ENCODE measurements at regions not wholly inside any gene's neighbourhood (a gene's known extent, or its start where the extent isn't known, plus 50 kb on each side); places are given as distances from the start of the nearest gene placed in this dataset.

DNA sequence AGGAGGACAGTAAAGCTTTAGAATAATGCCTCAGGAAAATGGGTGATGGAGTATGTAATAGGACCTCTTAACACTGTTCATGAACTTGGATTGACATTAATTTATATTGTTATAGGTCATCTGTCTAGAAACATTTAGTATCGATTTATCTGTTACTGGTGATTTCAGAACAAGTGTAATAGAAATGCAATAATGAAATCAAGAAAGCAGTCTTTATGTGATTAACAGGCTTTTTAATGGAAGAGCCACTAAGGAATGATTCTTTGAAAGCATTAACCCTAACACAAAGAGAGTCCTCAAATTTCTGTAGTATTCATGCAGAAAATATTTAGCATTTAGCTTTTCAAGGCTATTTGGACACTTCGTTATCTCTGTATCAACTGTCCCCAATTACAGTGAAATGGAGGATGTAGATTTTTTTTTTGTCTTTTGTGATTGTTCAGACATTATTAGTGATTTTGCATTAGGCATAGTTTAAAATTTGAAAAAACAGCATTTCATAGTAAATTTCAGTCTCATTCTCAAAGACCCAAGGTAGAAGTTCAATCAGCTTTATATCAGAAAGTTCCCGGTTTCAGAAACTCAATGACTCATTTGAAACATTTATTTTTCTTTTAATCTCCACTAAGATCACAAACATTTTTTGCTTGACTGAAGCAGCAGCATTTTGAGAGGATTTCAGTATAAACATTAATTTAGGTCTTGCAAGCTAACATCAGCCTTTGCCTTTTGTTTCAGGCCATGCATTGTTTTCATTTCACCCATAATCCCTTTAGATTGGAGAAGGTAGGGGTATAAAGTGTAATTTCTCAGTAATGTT is 56.3 kb downstream of the AGTR2 start:
- H3K4me3 ChIP-seq, result no peak overlapping the region
- no peaks in the 10 kb centered on the region for H3K36me3 ChIP-seq
- no peaks in the 10 kb centered on the region for H4K20me1 ChIP-seq
- TF ChIP-seq Cebpa-rat (IDR thresholded peaks at IDR 0.05), result no peak
- no peak overlapping the region for H3K27ac ChIP-seq
- H3K4me1 ChIP-seq, result no peaks in the 10 kb centered on the region
- no peak overlapping the region for H3K9ac ChIP-seq
- H3K27me3 ChIP-seq, result no peaks in the 10 kb centered on the region
- H3K4me2 ChIP-seq, result no peak overlapping the region
- no peaks in the 10 kb centered on the region for H3K9me3 ChIP-seq

DNA sequence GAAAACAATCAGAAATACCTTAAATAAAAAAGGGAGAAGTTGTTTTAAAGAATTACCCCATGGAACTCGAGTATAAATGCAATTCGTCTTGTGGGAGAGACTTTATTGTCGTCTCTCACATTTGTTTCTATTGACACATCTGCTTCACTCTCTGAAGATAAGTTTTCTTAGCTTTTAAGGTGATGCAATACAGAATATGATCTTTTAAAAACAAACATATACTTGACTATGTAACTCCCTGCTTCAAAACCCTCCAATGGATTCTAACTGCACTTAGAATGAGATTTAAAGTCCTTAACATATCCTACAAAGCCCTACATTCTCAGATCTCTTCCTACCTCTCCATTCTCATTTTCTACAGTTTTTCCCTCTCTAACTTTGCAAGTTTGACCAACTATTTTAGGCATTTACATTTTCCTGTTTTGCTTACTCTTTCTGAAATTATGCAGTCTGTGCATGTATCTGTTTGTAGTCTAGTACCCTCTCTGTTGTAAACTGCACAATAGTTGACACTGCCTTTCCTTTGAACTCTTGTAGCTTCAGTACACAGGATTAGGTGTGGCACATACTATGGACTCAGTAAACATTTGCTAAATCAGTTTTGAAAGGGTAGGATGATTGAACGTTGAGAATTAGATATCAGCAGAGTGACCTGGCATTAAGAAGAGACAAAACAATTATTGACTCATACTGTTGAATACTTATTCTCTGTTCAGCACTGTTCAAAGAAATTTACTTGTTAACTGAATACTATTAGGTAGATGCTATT is 59.8 kb downstream of the AGTR2 start:
- no peak overlapping the region for H3K9ac ChIP-seq
- TF ChIP-seq Cebpa-rat (IDR thresholded peaks at IDR 0.05), result no peak
- no peak overlapping the region for H3K4me3 ChIP-seq
- H3K27ac ChIP-seq, result no peak overlapping the region
- H4K20me1 ChIP-seq, result no peaks in the 10 kb centered on the region
- H3K4me2 ChIP-seq, result no peak overlapping the region
- no peaks in the 10 kb centered on the region for H3K27me3 ChIP-seq
- no peaks in the 10 kb centered on the region for H3K4me1 ChIP-seq
- no peaks in the 10 kb centered on the region for H3K36me3 ChIP-seq
- H3K9me3 ChIP-seq, result 0 out of 2 replicates have a peak, but pooled peaks cover 4% of the 10 kb centered on the region

DNA sequence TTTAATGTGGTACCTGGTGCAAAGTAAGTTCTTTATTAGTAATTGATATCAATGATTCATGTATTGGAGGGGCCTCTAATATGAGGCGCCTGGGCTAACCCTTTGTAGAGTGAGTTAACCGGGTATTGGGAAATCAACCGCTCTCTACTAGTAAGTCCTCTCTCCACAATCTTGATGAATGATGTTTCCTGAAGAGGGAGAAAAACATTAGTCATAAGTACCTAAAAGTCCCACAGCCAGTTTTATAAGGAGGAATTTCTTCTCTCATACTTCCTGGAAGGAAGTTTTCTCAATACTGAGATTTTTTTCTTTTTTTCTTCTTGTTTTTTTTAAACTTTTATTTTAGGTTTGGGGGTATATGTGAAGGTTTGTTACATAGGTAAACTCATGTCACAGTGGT is 62.3 kb downstream of the AGTR2 start:
- Histone ChIP-seq H3K4me1 (no peaks in the 10 kb centered on the region), H3K4me2 (no peak overlapping the region), H3K9ac (no peak overlapping the region), H3K27ac (no peak overlapping the region), H3K9me3 (0 out of 2 replicates have a peak, but pooled peaks cover 4% of the 10 kb centered on the region), H3K27me3 (no peaks in the 10 kb centered on the region), H4K20me1 (no peaks in the 10 kb centered on the region), H3K36me3 (no peaks in the 10 kb centered on the region), H3K4me3 (no peak overlapping the region)
- TF ChIP-seq Cebpa-rat (IDR thresholded peaks at IDR 0.05), result no peak

DNA sequence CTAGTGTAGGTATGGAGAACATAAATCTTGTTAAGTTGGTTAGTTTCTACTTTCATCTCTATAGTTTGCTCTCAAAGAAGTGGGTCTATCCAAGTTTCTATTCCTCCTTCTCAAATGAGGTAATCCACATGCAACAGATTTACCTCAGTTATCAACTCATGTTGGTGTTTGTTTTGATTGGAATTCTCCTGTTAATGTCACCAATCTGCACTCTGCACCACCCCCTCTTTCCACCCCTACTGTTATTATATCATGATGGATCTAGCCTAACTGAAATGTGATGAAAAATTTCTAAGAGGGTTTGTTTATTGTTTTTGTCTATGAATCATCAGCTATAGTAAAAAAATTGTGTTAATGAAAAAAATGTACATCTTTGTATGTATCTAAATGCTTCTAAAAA is 66.1 kb downstream of the AGTR2 start:
- Histone ChIP-seq H3K27ac (no peak overlapping the region), H3K36me3 (no peaks in the 10 kb centered on the region), H3K9ac (no peak overlapping the region), H3K4me3 (no peak overlapping the region), H3K9me3 (0 out of 2 replicates have a peak, but pooled peaks cover 4% of the 10 kb centered on the region), H3K4me2 (no peak overlapping the region), H4K20me1 (no peaks in the 10 kb centered on the region), H3K4me1 (no peaks in the 10 kb centered on the region), H3K27me3 (no peaks in the 10 kb centered on the region)
- no peak for TF ChIP-seq Cebpa-rat (IDR thresholded peaks at IDR 0.05)

DNA sequence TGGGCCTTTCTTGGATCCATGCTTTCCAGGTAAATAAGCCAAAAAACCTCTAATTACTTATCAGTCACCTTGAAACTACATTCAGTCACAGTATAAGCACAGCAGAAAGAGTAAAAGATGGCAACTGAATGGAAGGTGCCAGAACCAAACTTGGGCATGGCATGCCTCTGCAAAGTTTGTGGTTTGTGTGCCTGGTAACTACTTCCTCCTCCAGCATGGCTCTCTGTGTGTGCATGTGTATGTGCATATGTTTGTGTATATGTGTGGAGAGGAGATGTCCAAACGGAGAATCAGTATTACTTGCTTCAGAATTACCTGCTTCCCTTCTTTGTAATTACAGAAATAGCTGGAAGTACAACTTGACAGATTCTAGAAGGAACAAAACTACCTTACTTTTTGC is 67.5 kb downstream of the AGTR2 start:
- Histone ChIP-seq H3K9ac (no peak overlapping the region), H3K4me3 (no peak overlapping the region), H3K9me3 (peaks cover 8% of the 10 kb centered on the region), H3K4me2 (no peak overlapping the region), H3K27ac (no peak overlapping the region), H3K36me3 (no peaks in the 10 kb centered on the region), H4K20me1 (no peaks in the 10 kb centered on the region), H3K4me1 (no peaks in the 10 kb centered on the region), H3K27me3 (no peaks in the 10 kb centered on the region)
- TF ChIP-seq Cebpa-rat (IDR thresholded peaks at IDR 0.05), result no peak

DNA sequence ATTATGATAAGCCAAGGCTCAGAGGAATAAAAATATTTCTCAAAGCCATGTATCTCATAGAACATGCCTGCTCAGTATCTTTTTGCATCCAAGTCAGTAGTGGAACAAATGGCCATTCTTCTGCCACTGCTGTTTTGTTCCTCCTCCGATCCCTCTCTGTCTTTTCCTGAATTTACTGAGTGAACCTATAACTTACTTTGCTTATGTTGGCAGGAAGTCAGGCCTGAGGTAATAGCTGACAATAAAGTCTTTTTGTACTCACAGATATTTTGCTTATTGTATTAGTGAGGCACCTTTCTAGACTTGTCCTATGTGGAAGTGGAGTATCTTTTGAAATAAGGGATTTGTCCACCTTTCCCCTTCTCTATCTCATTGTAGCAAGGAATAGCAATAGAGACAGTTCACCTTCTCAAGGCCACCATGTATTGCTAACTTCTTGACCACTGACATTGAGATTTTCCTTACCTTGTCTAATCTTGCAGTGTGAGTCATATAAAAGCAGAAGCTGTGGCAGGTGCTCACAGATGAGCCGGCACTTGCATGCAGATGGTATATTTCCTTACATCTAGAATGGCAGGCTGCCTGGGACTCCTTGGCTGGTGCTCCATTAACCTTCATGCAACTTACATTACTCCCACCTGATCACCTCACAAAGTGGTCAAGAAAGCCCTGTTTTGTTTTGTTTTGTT is 68.2 kb downstream of the AGTR2 start:
- H3K36me3 ChIP-seq, result no peaks in the 10 kb centered on the region
- no peaks in the 10 kb centered on the region for H4K20me1 ChIP-seq
- 0 out of 2 replicates have a peak, but pooled peaks cover 3% of the 10 kb centered on the region for H3K27me3 ChIP-seq
- no peak overlapping the region for H3K27ac ChIP-seq
- no peak overlapping the region for H3K4me3 ChIP-seq
- no peak for TF ChIP-seq Cebpa-rat (IDR thresholded peaks at IDR 0.05)
- no peak overlapping the region for H3K9ac ChIP-seq
- peaks cover 13% of the 10 kb centered on the region for H3K9me3 ChIP-seq
- no peaks in the 10 kb centered on the region for H3K4me1 ChIP-seq
- no peak overlapping the region for H3K4me2 ChIP-seq

DNA sequence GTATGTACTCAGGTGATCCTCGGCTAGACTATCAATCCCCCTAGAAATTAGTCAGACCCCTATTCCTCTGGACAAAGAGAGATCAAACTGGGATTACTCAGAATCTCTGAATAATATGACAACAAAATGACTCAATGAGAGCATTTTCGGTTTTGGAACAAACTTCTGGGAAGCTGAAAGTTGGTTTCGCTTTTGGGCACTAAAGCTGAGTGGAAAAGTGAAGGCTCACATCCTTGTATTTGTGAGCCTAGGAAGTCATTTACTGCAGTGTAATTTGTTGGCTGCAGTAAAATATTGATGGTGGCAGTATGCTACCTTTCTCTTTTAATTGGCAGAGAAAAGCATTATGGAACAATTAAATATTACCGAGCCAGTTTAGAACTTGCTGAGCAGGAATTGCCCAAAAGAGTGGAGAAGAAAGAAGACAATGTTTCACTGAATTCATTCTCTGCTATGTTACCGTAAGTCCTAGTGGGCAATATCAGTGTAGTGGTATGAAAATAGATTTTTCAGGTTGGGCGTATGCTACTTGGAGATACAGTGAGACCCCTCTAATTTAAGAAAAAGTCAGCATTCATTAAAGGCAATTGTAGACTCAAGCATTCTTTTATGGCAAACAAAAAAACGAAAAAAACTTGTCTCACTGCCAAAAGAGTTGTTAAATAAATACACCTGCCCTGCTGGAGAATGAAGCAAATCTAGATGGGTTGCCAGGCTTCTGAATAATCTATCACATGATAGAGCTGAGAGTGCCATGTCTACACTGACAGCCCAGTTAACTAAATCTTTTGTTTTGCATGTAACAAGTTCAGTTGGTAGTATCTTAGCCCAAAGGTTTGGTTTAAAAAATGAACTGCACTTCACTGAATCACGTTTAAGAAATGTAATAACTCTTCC is 69.6 kb downstream of the AGTR2 start:
- no peaks in the 10 kb centered on the region for H4K20me1 ChIP-seq
- H3K4me1 ChIP-seq, result no peaks in the 10 kb centered on the region
- H3K9me3 ChIP-seq, result peaks cover 14% of the 10 kb centered on the region
- H3K27me3 ChIP-seq, result 0 out of 2 replicates have a peak, but pooled peaks cover 3% of the 10 kb centered on the region
- no peak overlapping the region for H3K4me2 ChIP-seq
- no peaks in the 10 kb centered on the region for H3K36me3 ChIP-seq
- TF ChIP-seq Cebpa-rat (IDR thresholded peaks at IDR 0.05), result no peak
- no peak overlapping the region for H3K4me3 ChIP-seq
- H3K27ac ChIP-seq, result no peak overlapping the region
- H3K9ac ChIP-seq, result no peak overlapping the region

DNA sequence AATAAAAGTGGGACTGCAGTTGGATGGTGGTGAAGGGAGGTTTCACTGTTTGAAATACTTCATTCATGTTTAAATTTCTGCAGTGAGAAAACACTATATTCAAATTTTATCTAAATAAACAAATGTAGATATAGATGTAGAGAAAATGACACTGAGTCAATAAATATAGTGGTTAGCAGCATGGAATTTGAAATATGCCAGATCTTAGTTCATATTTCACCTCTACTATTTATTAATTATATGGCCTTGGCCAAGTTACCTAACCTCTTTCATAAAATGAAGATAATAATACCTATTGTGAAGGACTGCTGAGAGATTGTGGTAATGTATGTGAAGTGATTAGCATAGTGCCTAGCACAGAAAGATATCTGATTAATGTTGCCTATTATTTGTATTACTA is 70.5 kb downstream of the AGTR2 start:
- H3K4me1 ChIP-seq, result no peaks in the 10 kb centered on the region
- no peak for TF ChIP-seq Cebpa-rat (IDR thresholded peaks at IDR 0.05)
- no peak overlapping the region for H3K4me3 ChIP-seq
- H4K20me1 ChIP-seq, result no peaks in the 10 kb centered on the region
- 0 out of 2 replicates have a peak, but pooled peaks cover 3% of the 10 kb centered on the region for H3K27me3 ChIP-seq
- H3K9me3 ChIP-seq, result peaks cover 14% of the 10 kb centered on the region
- H3K36me3 ChIP-seq, result no peaks in the 10 kb centered on the region
- H3K9ac ChIP-seq, result no peak overlapping the region
- H3K27ac ChIP-seq, result no peak overlapping the region
- no peak overlapping the region for H3K4me2 ChIP-seq

DNA sequence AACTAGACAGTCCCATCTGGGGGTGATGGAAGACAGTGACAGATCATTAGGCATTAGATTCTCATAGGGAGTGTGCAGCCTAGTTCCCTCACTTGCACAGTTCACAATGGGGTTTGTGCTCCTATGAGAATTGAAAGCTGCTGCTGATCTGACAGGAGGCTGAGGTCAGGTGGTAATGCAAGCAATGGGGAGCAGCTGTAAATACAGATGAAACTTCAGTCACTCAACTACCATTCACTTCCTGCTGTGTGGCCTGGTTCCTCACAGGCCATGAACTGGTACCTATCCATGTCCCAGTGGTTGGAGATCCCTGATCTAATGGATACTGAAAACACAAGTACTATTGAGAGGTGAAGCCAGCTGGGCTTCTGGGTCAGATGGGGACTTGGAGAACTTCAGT is 72.5 kb downstream of the AGTR2 start:
- no peak for TF ChIP-seq Cebpa-rat (IDR thresholded peaks at IDR 0.05)
- H3K36me3 ChIP-seq, result no peaks in the 10 kb centered on the region
- no peaks in the 10 kb centered on the region for H4K20me1 ChIP-seq
- H3K9ac ChIP-seq, result no peak overlapping the region
- no peak overlapping the region for H3K4me3 ChIP-seq
- peaks cover 14% of the 10 kb centered on the region for H3K9me3 ChIP-seq
- 0 out of 2 replicates have a peak, but pooled peaks cover 5% of the 10 kb centered on the region for H3K27me3 ChIP-seq
- no peaks in the 10 kb centered on the region for H3K4me1 ChIP-seq
- no peak overlapping the region for H3K4me2 ChIP-seq
- H3K27ac ChIP-seq, result no peak overlapping the region

All from BLaER1 (cell line).